NCI-H748 (cell line): ENCODE measurements at regions not wholly inside any gene's neighbourhood (a gene's known extent, or its start where the extent isn't known, plus 50 kb on each side); places are given as distances from the start of the nearest gene placed in this dataset.
A peak's percentile ranks its signal among the peaks of the same experiment; 100 is the strongest.

Source experiments
- DNase-seq: peaks from one replicate; lab custom pipeline; 2025; ENCODE audit not compliant: unreplicated experiment; lab: John Stamatoyannopoulos, UW

- DNase-seq: no peak
These were observed 383.1 kb upstream of the HTR2A start for GRCh38 chr13:47279920-47280319.

DNA sequence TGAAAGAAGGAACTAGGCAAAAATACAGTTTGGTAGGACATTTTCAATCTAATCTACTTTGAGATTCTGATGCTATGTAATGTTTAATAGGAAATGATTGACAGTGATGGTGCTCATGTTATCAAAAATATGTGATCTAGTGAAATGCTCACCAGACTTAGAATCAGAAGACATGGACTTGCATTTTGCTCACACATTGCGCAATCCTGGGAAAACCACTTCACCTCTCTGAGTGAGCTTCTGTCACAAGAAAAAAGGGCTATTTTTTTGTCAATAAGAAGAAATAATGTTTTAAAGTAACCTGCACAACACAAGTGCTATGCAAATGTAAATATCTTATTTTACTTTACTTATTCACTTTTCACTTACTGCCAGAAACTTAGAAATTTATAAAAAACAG lies 380.9 kb upstream of the HTR2A start:
- DNase-seq: no peak

- DNase-seq: no peak
These were observed 371.4 kb upstream of the HTR2A start for GRCh38 chr13:47268270-47268669.

DNA sequence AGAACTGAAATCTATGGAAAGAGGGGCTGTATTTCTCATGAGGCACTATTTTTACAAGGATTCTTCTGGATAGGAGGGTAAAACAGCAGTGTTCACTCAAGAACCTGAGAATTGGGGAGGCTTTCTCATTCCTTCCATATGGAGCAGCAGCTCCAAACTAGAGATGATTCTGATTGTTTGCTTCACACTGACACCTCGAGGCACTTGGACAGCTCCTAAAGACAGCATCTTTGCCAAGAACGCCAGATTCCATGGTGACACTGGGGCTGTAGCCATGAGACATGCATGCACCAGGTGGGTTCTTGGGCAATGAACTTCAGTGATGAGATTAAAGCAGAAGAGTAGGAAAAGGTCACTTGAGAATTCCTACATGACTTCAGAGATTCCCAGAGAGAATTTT lies 361.5 kb upstream of the HTR2A start:
- no peak for DNase-seq

- DNase-seq: no peak
These were observed 359.8 kb upstream of the HTR2A start for GRCh38 chr13:47256618-47257017.

GRCh38 chr13:47252627-47253026 lies 355.8 kb upstream of the HTR2A start:
- DNase-seq: no peak

DNA sequence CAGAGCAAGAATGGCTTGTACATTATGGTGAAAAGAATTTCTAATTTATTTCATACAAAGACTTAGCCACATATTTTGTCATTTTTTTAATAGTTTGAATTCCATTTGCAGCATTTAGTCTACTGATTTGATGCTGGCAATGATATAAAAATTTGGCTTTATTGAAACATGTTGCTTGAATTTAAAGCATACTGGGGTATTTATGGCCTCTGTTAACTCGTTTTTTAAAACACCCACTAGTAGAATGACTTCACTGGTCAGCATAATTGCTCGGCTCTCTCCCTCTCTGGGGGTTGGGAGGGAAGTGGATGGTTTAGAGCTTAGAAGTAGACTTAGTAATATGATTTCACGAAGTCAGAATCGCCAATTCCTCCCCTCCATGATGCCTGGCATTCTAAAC lies 354.9 kb upstream of the HTR2A start:
- no peak for DNase-seq

DNA sequence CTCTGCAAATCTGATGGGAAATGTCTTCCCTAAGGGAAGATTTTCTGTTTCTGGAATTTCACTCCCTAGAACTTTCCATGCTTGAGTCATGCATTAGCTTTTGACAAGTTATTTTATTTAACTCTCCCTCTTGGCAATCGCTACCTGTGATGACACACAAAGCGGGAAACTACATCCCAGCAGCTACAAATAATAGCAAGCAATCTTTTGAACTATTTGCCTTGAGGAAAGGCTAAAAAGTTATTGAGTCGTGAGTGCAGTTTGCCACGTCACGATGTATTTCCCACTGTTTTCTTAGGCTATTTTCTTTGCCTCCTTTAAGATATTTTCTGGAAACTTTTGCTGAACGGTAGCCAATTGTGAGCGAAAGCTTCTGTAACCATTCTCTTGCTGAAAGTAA lies 353.3 kb upstream of the HTR2A start:
- DNase-seq: no peak

DNA sequence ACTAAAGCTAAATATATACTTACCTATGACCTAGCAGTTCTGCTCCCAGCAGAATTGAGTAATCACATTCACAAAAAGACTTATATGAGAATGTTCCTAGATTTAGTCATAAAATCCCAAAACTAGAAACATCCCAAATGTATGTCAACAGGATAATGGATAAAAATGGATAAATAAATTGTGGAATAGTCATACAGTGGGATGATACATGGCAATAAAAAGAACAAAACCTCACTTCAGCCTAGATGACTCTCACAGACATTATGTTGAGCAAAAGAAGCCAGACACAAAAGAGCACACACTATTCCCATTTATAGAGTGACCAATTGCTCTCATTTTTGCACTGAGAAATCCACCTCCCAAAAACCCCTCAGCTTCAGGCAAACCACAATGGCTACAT lies 352.4 kb upstream of the HTR2A start:
- no peak for DNase-seq

DNA sequence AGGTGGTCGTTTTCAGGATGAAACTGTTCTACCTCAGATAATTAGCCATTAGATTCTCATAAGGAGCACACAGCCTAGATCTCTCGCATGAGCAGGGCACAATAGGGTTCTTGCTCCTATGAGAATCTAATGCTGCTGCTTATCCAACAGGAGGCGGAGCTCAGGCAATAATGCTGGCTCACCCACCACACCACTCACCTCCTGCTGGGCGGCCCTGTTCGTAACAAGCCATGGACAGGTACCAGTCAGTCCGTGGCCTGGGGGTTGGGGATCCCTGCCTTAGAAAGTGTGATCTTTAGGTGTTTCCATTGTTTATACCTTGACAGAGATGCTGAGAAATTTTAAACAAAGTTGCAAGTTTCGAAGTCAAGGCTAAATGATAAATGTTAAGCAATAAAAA lies 344.6 kb upstream of the HTR2A start:
- no peak for DNase-seq

- DNase-seq: no peak
These were observed 342.2 kb upstream of the HTR2A start for GRCh38 chr13:47239025-47239424.

DNA sequence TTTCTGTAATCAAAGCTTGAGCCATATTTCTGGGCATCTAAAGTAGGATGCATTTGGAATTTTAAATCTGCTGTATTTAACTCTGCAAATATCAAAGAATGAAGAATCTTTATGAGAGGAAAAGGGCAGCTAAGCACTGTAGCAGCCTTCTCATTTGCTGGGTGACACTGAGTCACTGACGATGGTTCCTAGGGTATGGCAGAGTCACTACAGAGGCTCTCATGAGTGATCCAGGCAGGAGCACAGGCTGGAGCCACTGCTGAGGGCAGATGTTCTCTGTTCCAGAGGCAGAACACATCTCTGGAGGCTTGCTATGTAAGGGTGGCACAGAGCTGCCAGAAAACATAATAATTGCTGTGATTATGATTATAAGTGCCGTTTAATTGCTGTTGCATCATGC lies 340.7 kb upstream of the HTR2A start:
- no peak for DNase-seq

GRCh38 chr13:47233734-47234133 lies 336.9 kb upstream of the HTR2A start:
- no peak for DNase-seq

GRCh38 chr13:47232516-47232915 lies 335.7 kb upstream of the HTR2A start:
- no peak for DNase-seq

DNA sequence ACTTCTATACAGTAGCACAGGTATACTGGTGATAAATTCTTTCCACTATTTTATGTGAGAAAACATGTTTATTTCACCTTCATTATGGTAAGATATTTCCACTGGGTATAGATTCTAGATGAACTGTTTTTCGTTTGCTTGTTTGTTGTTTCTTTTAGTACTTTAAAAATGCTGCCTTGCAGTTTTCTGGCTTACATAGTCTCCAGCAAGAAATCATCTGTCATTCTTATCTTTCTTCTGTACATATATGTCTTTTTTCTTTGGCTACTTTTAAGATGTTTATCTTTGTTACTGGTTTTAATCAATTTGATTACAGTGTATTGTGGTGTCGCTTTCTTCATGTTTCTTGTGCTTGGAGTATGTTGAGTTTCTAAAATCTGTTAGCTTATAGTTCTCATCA lies 333.3 kb upstream of the HTR2A start:
- DNase-seq: no peak

GRCh38 chr13:47226516-47226915 lies 329.7 kb upstream of the HTR2A start:
- no peak for DNase-seq

DNA sequence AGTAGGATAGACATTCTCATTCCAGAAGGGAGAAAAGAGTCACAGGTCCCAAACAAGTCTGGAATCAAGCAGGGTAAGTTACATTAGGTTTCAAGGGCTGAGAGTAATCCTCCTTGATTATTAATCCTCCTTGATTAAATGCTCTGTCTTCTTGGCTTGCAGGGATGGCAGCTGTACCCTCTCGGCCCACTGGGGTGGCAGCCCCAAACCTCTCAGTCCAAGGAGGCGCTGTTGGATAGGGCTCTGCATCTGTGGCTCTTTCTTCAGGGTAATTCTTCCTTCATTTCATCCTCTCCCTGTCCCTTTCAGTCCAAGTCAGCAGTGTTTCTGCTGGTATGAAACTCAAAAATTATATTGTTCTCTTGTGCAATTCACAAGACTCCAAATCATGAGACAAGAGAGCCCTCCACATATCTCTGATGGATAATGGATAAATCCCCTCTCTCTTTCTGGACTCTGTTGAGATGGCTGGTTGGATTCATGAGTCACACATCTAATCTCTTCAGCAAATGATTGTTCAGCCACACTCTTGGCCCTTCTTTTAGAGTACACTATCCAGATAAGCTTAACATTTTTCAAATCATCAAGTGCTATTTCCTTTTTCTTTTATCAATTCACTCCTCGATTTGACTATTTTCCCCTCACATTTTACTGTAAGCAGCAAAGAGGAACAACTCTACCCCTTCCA lies 323.7 kb upstream of the HTR2A start:
- no peak for DNase-seq

GRCh38 chr13:47218611-47219010 lies 321.8 kb upstream of the HTR2A start:
- no peak for DNase-seq

DNA sequence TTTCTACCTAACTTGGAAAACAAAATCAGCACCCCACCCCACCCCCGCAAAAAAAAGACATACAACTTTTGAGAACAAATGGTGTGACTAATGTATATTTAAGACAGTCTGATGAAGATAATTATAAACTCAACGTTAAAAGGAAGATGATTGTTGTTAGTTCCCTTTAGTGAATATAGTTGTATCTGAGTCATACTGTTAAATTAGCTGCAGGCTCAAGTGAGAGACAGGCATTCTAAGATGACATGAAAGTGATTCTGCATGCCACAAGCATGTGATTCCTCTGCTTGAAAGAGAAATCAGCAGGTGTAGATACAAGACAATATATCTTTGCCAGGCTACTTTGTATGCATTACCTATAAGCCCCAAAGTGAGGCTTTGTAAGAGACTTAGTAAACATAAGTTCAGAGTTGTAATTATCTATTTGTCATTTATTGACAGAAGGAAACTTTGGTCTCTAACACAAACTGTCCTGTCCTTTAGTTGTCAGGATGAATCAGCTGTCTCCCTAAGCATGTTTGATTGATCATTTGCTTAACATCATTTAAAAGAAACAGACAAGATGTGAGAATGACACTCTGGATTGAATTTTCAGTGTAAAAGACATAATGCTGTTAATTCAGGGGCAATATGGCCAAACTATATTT lies 319.4 kb upstream of the HTR2A start:
- peak; percentile 4 for DNase-seq

GRCh38 chr13:47215736-47216135 lies 318.9 kb upstream of the HTR2A start:
- DNase-seq: no peak

GRCh38 chr13:47213047-47213446 lies 316.2 kb upstream of the HTR2A start:
- DNase-seq: no peak

DNA sequence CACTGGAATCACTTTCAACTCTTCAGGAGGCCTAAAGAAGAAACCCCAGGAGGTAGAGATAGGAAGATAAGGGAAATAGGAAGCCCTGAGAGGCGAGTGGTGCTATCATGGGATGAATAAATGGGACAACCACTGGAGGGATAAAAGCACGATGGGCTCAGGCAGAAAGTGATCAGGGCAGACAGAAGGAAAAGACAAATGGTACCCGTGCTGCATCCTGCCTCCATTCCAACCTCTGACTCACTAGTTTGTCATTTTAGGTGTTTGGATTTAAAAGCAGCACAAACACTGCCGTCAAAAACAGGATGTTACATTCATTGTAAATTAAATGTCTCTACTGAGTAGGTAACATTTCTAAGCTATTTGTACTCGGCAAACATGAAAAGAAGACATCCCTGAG lies 314.3 kb upstream of the HTR2A start:
- no peak for DNase-seq

DNA sequence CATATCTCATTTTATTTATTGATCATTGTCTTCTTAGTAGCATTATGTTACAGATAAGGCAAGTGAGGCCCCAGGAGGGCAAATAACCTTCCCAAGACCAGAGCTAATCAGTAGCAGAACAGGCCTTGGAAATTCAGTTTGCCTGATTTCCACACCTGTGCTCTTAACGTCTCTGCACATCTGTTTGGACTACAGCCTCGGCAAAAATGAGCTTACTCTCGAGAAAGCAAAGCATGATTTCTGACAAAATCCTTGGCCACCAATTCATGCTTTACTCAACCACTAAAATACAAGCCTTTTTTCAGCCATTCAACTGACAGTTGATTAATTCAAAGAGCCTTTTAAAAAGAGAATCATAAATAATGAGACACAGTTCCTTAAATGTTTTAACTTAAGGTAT lies 309.3 kb upstream of the HTR2A start:
- DNase-seq: no peak
